Adrenal gland (tissue), 5 donors: ENCODE measurements at regions not wholly inside any gene's neighbourhood (a gene's known extent, or its start where the extent isn't known, plus 50 kb on each side); places are given as distances from the start of the nearest gene placed in this dataset.

Experiments used
- POLR2A ChIP-seq, 2 donors: fragments of 450-650 bp; IDR thresholded peaks; one replicate each; pipeline ENCODE4 v1.6.1; 2017; ENCODE audit warnings: antibody characterized with exemption in 2 of 2, mild to moderate bottlenecking in 2 of 2, moderate library complexity in 1 of 2
- TF ChIP-seq, protein P1 (sequence below), 6 experiments: fragments of 450-650 bp in 4 of 6; fragments of 200-600 bp in 2 of 6; sonication (generic) in 1 of 6; IDR thresholded peaks; 1 replicate in 5 of 6; 2 replicates in 1 of 6; pipeline versions ENCODE4 v1.5.1 to v1.8.0; 2016 to 2021; ENCODE audit warnings: antibody characterized with exemption in 6 of 6, mild to moderate bottlenecking in 2 of 6, moderate library complexity in 1 of 6
- donor health status: DM: no; HTN: no; CAD: no.

GRCh38 chr14:71646518-71646917 lies 285.7 kb upstream of the RGS6 start:
- TF ChIP-seq, protein P1, sequence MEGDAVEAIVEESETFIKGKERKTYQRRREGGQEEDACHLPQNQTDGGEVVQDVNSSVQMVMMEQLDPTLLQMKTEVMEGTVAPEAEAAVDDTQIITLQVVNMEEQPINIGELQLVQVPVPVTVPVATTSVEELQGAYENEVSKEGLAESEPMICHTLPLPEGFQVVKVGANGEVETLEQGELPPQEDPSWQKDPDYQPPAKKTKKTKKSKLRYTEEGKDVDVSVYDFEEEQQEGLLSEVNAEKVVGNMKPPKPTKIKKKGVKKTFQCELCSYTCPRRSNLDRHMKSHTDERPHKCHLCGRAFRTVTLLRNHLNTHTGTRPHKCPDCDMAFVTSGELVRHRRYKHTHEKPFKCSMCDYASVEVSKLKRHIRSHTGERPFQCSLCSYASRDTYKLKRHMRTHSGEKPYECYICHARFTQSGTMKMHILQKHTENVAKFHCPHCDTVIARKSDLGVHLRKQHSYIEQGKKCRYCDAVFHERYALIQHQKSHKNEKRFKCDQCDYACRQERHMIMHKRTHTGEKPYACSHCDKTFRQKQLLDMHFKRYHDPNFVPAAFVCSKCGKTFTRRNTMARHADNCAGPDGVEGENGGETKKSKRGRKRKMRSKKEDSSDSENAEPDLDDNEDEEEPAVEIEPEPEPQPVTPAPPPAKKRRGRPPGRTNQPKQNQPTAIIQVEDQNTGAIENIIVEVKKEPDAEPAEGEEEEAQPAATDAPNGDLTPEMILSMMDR (IDR thresholded peaks at IDR 0.05) = no peak
- no peak for TF ChIP-seq POLR2A (IDR thresholded peaks at IDR 0.05)
